ENCODE measurements at regions not wholly inside any gene's neighbourhood (a gene's known extent, or its start where the extent isn't known, plus 50 kb on each side); places are given as distances from the start of the nearest gene placed in this dataset.

- Histone ChIP-seq H3F3A (ENCODE audit: control insufficient read depth, insufficient read depth) (no peaks in the 10 kb centered on the region), H3K9me2 (replicated peaks; ENCODE audit: control insufficient read depth, low read length) (no peaks in the 10 kb centered on the region), H3K9me3 (ENCODE audit: control insufficient read depth, insufficient read depth, low read length) (no peaks in the 10 kb centered on the region), H3K4me3 (ENCODE audit: low read length) (no peak overlapping the region), H3K4me2 (ENCODE audit: low read length) (no peak overlapping the region), H3K79me2 (ENCODE audit: control insufficient read depth, low read length) (no peaks in the 10 kb centered on the region), H4K20me1 (ENCODE audit: control insufficient read depth, insufficient read depth, low read depth, low read length) (no peaks in the 10 kb centered on the region), H3K4me1 (ENCODE audit: control insufficient read depth, low read length) (no peaks in the 10 kb centered on the region), H3K27ac (ENCODE audit: low read depth, low read length) (no peak overlapping the region), H3K27me3 (ENCODE audit: control insufficient read depth, low read length) (no peaks in the 10 kb centered on the region), H3K36me3 (ENCODE audit: control insufficient read depth, low read length) (no peaks in the 10 kb centered on the region)
- TF ChIP-seq EZH2phosphoT487 (IDR thresholded peaks at IDR 0.05; ENCODE audit: borderline replicate concordance, low read length): no peak
- TF ChIP-seq, protein P1, sequence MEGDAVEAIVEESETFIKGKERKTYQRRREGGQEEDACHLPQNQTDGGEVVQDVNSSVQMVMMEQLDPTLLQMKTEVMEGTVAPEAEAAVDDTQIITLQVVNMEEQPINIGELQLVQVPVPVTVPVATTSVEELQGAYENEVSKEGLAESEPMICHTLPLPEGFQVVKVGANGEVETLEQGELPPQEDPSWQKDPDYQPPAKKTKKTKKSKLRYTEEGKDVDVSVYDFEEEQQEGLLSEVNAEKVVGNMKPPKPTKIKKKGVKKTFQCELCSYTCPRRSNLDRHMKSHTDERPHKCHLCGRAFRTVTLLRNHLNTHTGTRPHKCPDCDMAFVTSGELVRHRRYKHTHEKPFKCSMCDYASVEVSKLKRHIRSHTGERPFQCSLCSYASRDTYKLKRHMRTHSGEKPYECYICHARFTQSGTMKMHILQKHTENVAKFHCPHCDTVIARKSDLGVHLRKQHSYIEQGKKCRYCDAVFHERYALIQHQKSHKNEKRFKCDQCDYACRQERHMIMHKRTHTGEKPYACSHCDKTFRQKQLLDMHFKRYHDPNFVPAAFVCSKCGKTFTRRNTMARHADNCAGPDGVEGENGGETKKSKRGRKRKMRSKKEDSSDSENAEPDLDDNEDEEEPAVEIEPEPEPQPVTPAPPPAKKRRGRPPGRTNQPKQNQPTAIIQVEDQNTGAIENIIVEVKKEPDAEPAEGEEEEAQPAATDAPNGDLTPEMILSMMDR (IDR thresholded peaks at IDR 0.05; ENCODE audit: low read depth, low read length, poor library complexity, severe bottlenecking): no peak
Measured at GRCh38 chr18:29653671-29654215, 1388.8 kb downstream of the DSC3 start.

DNA sequence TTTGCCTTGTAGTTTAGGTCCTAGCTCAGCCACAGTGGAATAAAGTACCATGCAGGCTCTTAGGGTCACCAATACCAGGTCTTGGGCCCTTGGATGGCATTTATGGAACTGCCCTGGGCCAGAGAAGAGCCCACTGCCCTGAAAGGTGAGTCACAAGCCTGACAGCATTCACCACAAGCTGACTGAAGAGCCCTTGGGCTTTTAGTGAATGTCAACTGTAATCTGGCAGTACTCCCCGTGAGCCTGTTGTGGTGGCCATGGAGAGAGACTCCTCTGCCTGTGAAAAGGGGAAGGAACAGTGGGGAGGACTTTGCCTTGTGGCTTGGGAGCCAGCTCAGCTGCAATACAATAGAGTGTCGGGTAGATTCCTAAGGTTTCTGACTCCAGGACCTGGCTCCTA lies 1389.7 kb downstream of the DSC3 start:
- H3K27ac ChIP-seq (ENCODE audit: low read depth, low read length): no peak overlapping the region
- H4K20me1 ChIP-seq (ENCODE audit: control insufficient read depth, insufficient read depth, low read depth, low read length): no peaks in the 10 kb centered on the region
- TF ChIP-seq, protein P1 (IDR thresholded peaks at IDR 0.05; ENCODE audit: low read depth, low read length, poor library complexity, severe bottlenecking): no peak
- no peak for TF ChIP-seq EZH2phosphoT487 (IDR thresholded peaks at IDR 0.05; ENCODE audit: borderline replicate concordance, low read length)
- no peaks in the 10 kb centered on the region for H3K27me3 ChIP-seq (ENCODE audit: control insufficient read depth, low read length)
- no peak overlapping the region for H3K4me2 ChIP-seq (ENCODE audit: low read length)
- no peak overlapping the region for H3K4me3 ChIP-seq (ENCODE audit: low read length)
- no peaks in the 10 kb centered on the region for H3K79me2 ChIP-seq (ENCODE audit: control insufficient read depth, low read length)
- no peaks in the 10 kb centered on the region for H3F3A ChIP-seq (ENCODE audit: control insufficient read depth, insufficient read depth)
- no peaks in the 10 kb centered on the region for H3K9me2 ChIP-seq (replicated peaks; ENCODE audit: control insufficient read depth, low read length)
- H3K36me3 ChIP-seq (ENCODE audit: control insufficient read depth, low read length): no peaks in the 10 kb centered on the region
- no peaks in the 10 kb centered on the region for H3K4me1 ChIP-seq (ENCODE audit: control insufficient read depth, low read length)
- no peaks in the 10 kb centered on the region for H3K9me3 ChIP-seq (ENCODE audit: control insufficient read depth, insufficient read depth, low read length)

DNA sequence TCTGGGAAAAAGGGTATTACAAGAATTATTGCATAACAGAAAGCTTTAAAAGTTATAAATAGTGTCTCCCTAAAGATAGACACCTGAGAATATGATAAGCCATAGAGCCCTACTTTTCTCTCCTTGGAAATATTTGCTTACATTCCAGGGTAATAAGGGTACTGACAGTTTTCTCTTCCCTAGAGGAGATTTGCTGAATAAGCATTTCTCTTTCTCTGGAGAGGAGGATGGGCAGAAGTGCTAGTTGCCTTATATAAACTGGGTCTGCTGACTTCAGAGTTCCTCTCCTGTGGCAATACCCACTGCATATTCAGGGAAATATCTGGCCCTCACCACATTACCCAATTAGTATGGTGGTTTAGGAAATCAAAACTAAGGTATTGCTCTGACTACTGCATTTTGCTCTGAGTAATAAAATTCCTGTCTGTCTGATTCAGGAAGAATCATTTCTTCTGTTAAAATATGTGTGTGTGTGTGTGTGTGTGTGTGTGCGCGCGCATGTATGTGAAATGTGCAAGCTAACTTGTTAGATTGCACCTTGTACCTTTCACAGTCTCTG lies 1391.3 kb downstream of the DSC3 start:
- Histone ChIP-seq H3K27ac (ENCODE audit: low read depth, low read length) (no peak overlapping the region), H3K9me2 (replicated peaks; ENCODE audit: control insufficient read depth, low read length) (no peaks in the 10 kb centered on the region), H3K4me2 (ENCODE audit: low read length) (no peak overlapping the region), H3F3A (ENCODE audit: control insufficient read depth, insufficient read depth) (no peaks in the 10 kb centered on the region), H3K27me3 (ENCODE audit: control insufficient read depth, low read length) (no peaks in the 10 kb centered on the region), H4K20me1 (ENCODE audit: control insufficient read depth, insufficient read depth, low read depth, low read length) (no peaks in the 10 kb centered on the region), H3K79me2 (ENCODE audit: control insufficient read depth, low read length) (no peaks in the 10 kb centered on the region), H3K9me3 (ENCODE audit: control insufficient read depth, insufficient read depth, low read length) (no peaks in the 10 kb centered on the region), H3K4me1 (ENCODE audit: control insufficient read depth, low read length) (no peaks in the 10 kb centered on the region), H3K4me3 (ENCODE audit: low read length) (no peak overlapping the region), H3K36me3 (ENCODE audit: control insufficient read depth, low read length) (no peaks in the 10 kb centered on the region)
- TF ChIP-seq EZH2phosphoT487 (IDR thresholded peaks at IDR 0.05; ENCODE audit: borderline replicate concordance, low read length): no peak
- TF ChIP-seq, protein P1 (IDR thresholded peaks at IDR 0.05; ENCODE audit: low read depth, low read length, poor library complexity, severe bottlenecking): no peak

All from DOHH2 (cell line).